ENCODE measurements at regions not wholly inside any gene's neighbourhood (a gene's known extent, or its start where the extent isn't known, plus 50 kb on each side); places are given as distances from the start of the nearest gene placed in this dataset.

- DNase-seq (peak; percentile 1 to 15), ATAC-seq (peak in 1 of 2 donors; percentile 55)
- Histone ChIP-seq H3K27ac (no peak overlapping the region), H3K9me3 (no peaks in the 10 kb centered on the region), H3K4me1 (no peaks in the 10 kb centered on the region), H3K27me3 (no peaks in the 10 kb centered on the region), H3K36me3 (no peaks in the 10 kb centered on the region), H3K4me3 (no peak overlapping the region)
- intact Hi-C loops (cut with DNase I; ENCODE audit: low total_unique reads) (no loop called here), in situ Hi-C loops (cut with MboI; ENCODE audit: low sequenced_read_pairs in 4 of 4) (no loop called here)
- TF ChIP-seq POLR2A (IDR thresholded peaks at IDR 0.05) = no peak
- TF ChIP-seq CTCF (IDR thresholded peaks at IDR 0.05 in 4 of 5, conservative IDR thresholded peaks at IDR 0.05 in 1 of 5) = no peak
These were observed 300.1 kb upstream of the DDX53 start for GRCh38 chrX:22699581-22700091.

- H3K9me3 ChIP-seq = no peaks in the 10 kb centered on the region
- no peak overlapping the region for H3K4me3 ChIP-seq
- H3K4me1 ChIP-seq = no peaks in the 10 kb centered on the region
- H3K36me3 ChIP-seq = no peaks in the 10 kb centered on the region
- intact Hi-C loops (cut with DNase I; ENCODE audit: low total_unique reads) (no loop called here), in situ Hi-C loops (cut with MboI; ENCODE audit: low sequenced_read_pairs in 4 of 4) (no loop called here)
- no peaks in the 10 kb centered on the region for H3K27me3 ChIP-seq
- no peak for ATAC-seq
- DNase-seq = no peak
- no peak for TF ChIP-seq POLR2A (IDR thresholded peaks at IDR 0.05)
- no peak for TF ChIP-seq CTCF (IDR thresholded peaks at IDR 0.05 in 4 of 5, conservative IDR thresholded peaks at IDR 0.05 in 1 of 5)
- H3K27ac ChIP-seq = no peak overlapping the region
These were observed 286.8 kb upstream of the DDX53 start for GRCh38 chrX:22712942-22713341.

- in situ Hi-C loops (cut with MboI; ENCODE audit: low sequenced_read_pairs in 4 of 4) = no loop called here
- no peak for ATAC-seq
- no peaks in the 10 kb centered on the region for H3K9me3 ChIP-seq
- H3K4me3 ChIP-seq = no peak overlapping the region
- DNase-seq = no peak
- no peaks in the 10 kb centered on the region for H3K36me3 ChIP-seq
- H3K27ac ChIP-seq = no peak overlapping the region
- no peaks in the 10 kb centered on the region for H3K27me3 ChIP-seq
- TF ChIP-seq POLR2A (IDR thresholded peaks at IDR 0.05) = no peak
- no peak for TF ChIP-seq CTCF (IDR thresholded peaks at IDR 0.05 in 4 of 5, conservative IDR thresholded peaks at IDR 0.05 in 1 of 5)
- no peaks in the 10 kb centered on the region for H3K4me1 ChIP-seq
- intact Hi-C loops (cut with DNase I; ENCODE audit: low total_unique reads) = no loop called here
These were observed 269.2 kb upstream of the DDX53 start for GRCh38 chrX:22730542-22730941.

GRCh38 chrX:22737541-22737940 lies 262.2 kb upstream of the DDX53 start:
- Histone ChIP-seq H3K4me3 (no peak overlapping the region), H3K4me1 (no peaks in the 10 kb centered on the region), H3K9me3 (no peaks in the 10 kb centered on the region), H3K27ac (no peak overlapping the region), H3K36me3 (no peaks in the 10 kb centered on the region), H3K27me3 (no peaks in the 10 kb centered on the region)
- no peak for TF ChIP-seq POLR2A (IDR thresholded peaks at IDR 0.05)
- no peak for TF ChIP-seq CTCF (IDR thresholded peaks at IDR 0.05 in 4 of 5, conservative IDR thresholded peaks at IDR 0.05 in 1 of 5)
- DNase-seq (no peak), ATAC-seq (no peak)
- intact Hi-C loops (cut with DNase I; ENCODE audit: low total_unique reads) = no loop called here
- in situ Hi-C loops (cut with MboI; ENCODE audit: low sequenced_read_pairs in 4 of 4) = no loop called here

- no peaks in the 10 kb centered on the region for H3K27me3 ChIP-seq
- no peak overlapping the region for H3K27ac ChIP-seq
- ATAC-seq (no peak), DNase-seq (no peak)
- H3K36me3 ChIP-seq = no peaks in the 10 kb centered on the region
- no peak overlapping the region for H3K4me3 ChIP-seq
- no peaks in the 10 kb centered on the region for H3K4me1 ChIP-seq
- in situ Hi-C loops (cut with MboI; ENCODE audit: low sequenced_read_pairs in 4 of 4) (no loop called here), intact Hi-C loops (cut with DNase I; ENCODE audit: low total_unique reads) (no loop called here)
- TF ChIP-seq CTCF (IDR thresholded peaks at IDR 0.05 in 4 of 5, conservative IDR thresholded peaks at IDR 0.05 in 1 of 5) (no peak), POLR2A (IDR thresholded peaks at IDR 0.05) (no peak)
- H3K9me3 ChIP-seq = no peaks in the 10 kb centered on the region
These were observed 260.5 kb upstream of the DDX53 start for GRCh38 chrX:22739276-22739675.

All from gastrocnemius medialis (tissue), 4 donors.